ENCODE measurements at regions not wholly inside any gene's neighbourhood (a gene's known extent, or its start where the extent isn't known, plus 50 kb on each side); places are given as distances from the start of the nearest gene placed in this dataset.

DNA sequence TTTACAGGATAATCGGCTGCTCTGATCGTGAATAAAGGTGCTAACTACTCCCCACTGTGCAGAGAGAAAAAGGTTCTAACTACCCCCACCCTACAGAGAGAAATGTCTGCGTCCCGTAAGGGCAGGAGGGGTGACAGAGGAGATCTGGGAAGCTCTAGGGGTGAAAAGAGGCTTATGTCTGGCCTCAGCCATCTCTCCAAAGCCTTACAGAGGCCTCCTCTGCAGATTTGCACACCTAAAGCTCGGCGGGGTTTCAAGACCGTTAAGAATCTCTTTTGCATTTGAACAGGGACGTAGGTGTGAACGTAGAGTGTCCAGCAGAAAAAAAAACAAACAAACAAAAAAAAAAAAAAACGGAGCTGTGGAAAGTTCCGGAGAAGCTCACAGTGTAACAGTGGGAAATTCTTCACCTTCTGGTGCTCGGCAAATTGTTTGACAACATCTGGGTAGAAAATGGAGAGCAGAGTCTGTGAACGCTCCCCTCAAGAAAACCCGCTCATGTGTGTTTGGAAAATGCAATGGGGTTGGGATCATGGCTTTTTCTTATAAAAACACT, 161.0 kb downstream of the SHOX start:
- no peak for TF ChIP-seq EZH2phosphoT487 (IDR thresholded peaks at IDR 0.05; ENCODE audit: borderline replicate concordance)
- TF ChIP-seq, protein P1, sequence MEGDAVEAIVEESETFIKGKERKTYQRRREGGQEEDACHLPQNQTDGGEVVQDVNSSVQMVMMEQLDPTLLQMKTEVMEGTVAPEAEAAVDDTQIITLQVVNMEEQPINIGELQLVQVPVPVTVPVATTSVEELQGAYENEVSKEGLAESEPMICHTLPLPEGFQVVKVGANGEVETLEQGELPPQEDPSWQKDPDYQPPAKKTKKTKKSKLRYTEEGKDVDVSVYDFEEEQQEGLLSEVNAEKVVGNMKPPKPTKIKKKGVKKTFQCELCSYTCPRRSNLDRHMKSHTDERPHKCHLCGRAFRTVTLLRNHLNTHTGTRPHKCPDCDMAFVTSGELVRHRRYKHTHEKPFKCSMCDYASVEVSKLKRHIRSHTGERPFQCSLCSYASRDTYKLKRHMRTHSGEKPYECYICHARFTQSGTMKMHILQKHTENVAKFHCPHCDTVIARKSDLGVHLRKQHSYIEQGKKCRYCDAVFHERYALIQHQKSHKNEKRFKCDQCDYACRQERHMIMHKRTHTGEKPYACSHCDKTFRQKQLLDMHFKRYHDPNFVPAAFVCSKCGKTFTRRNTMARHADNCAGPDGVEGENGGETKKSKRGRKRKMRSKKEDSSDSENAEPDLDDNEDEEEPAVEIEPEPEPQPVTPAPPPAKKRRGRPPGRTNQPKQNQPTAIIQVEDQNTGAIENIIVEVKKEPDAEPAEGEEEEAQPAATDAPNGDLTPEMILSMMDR (conservative IDR thresholded peaks at IDR 0.05; ENCODE audit: low read length) = no peak
- no peaks in the 10 kb centered on the region for H3K36me3 ChIP-seq (ENCODE audit: insufficient read depth, low read length)
- H3K27me3 ChIP-seq (ENCODE audit: insufficient read depth, low read length, poor library complexity, severe bottlenecking) = no peaks in the 10 kb centered on the region
- no peaks in the 10 kb centered on the region for H4K20me1 ChIP-seq (ENCODE audit: insufficient read depth, low read length, poor library complexity, severe bottlenecking)
- H2AFZ ChIP-seq (ENCODE audit: low read length) = no peak overlapping the region
- H3K9ac ChIP-seq (ENCODE audit: low read depth, low read length, poor library complexity, severe bottlenecking) = no peak overlapping the region
- H3K4me3 ChIP-seq (ENCODE audit: low read length, poor library complexity, severe bottlenecking) = no peak overlapping the region
- H3K9me3 ChIP-seq (ENCODE audit: insufficient read depth, low read depth, low read length) = no peaks in the 10 kb centered on the region
- no peaks in the 10 kb centered on the region for H3K9me2 ChIP-seq (replicated peaks; ENCODE audit: low read depth, low read length)
- H3F3A ChIP-seq (ENCODE audit: low read depth) = no peaks in the 10 kb centered on the region
- no peaks in the 10 kb centered on the region for H3K79me2 ChIP-seq (ENCODE audit: insufficient read depth, low read length)
- no peak overlapping the region for H3K4me2 ChIP-seq (ENCODE audit: low read depth, low read length, poor library complexity, severe bottlenecking)
- H3K4me1 ChIP-seq (ENCODE audit: insufficient read depth, low read length, poor library complexity, severe bottlenecking) = no peaks in the 10 kb centered on the region

DNA sequence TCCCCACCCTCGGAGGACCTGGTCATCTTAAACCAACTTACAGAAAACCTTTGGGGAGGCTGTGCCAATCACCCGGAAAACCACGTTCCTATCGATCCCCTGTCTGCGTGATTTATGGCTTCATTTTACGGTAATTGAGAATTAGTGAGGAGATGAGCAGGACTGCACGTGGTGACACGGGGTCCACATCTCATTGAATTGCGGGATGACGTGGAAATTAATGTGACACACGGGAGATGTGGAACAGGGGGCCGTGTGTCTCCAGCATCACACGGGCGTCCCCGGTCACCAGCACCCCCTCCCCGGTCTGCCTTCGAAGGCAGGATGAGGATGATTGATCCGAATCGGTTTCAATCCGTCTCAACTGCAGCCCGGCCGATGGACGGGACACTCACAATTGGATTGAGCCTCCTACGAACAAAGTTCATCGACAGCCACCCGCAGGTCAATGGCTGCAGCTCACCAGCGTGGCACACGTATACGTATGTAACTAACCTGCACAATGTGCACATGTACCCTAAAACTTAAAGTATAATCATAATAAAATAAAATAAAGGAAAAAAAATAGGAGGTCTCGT, 160.3 kb downstream of the SHOX start:
- H3K27me3 ChIP-seq (ENCODE audit: insufficient read depth, low read length, poor library complexity, severe bottlenecking) = no peaks in the 10 kb centered on the region
- no peaks in the 10 kb centered on the region for H3K79me2 ChIP-seq (ENCODE audit: insufficient read depth, low read length)
- H2AFZ ChIP-seq (ENCODE audit: low read length) = no peak overlapping the region
- no peaks in the 10 kb centered on the region for H3K9me2 ChIP-seq (replicated peaks; ENCODE audit: low read depth, low read length)
- no peak overlapping the region for H3K4me3 ChIP-seq (ENCODE audit: low read length, poor library complexity, severe bottlenecking)
- no peaks in the 10 kb centered on the region for H3K36me3 ChIP-seq (ENCODE audit: insufficient read depth, low read length)
- H3K4me2 ChIP-seq (ENCODE audit: low read depth, low read length, poor library complexity, severe bottlenecking) = no peak overlapping the region
- H3K9me3 ChIP-seq (ENCODE audit: insufficient read depth, low read depth, low read length) = no peaks in the 10 kb centered on the region
- TF ChIP-seq, protein P1 (conservative IDR thresholded peaks at IDR 0.05; ENCODE audit: low read length) = no peak
- TF ChIP-seq EZH2phosphoT487 (IDR thresholded peaks at IDR 0.05; ENCODE audit: borderline replicate concordance) = no peak
- H3K9ac ChIP-seq (ENCODE audit: low read depth, low read length, poor library complexity, severe bottlenecking) = no peak overlapping the region
- H4K20me1 ChIP-seq (ENCODE audit: insufficient read depth, low read length, poor library complexity, severe bottlenecking) = no peaks in the 10 kb centered on the region
- no peaks in the 10 kb centered on the region for H3F3A ChIP-seq (ENCODE audit: low read depth)
- no peaks in the 10 kb centered on the region for H3K4me1 ChIP-seq (ENCODE audit: insufficient read depth, low read length, poor library complexity, severe bottlenecking)

DNA sequence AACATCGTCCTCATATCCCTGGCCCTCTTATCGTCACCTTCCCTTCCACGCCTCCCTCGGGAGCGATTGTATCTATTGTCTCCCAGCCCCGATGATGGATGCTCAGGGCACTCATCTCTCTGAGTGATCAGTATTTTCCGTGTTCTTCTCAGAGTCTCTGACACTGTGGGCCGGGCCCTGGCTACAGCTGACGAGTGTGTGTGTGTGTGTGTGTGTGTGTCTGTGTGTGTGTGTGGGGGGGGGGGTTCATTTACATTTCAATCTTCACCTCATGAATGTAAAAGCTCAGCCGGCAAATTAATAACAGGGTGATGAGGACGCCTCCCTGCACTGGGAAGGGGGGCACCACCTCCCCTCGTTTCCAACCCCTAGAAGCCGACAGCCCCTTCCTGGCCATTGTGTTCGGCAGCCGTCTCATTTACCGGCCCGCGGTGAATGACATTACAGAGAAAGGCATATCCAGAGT, 159.5 kb downstream of the SHOX start:
- no peak overlapping the region for H3K9ac ChIP-seq (ENCODE audit: low read depth, low read length, poor library complexity, severe bottlenecking)
- H3K79me2 ChIP-seq (ENCODE audit: insufficient read depth, low read length) = no peaks in the 10 kb centered on the region
- no peak overlapping the region for H3K4me3 ChIP-seq (ENCODE audit: low read length, poor library complexity, severe bottlenecking)
- H3K9me2 ChIP-seq (replicated peaks; ENCODE audit: low read depth, low read length) = no peaks in the 10 kb centered on the region
- H3K9me3 ChIP-seq (ENCODE audit: insufficient read depth, low read depth, low read length) = no peaks in the 10 kb centered on the region
- H3K27me3 ChIP-seq (ENCODE audit: insufficient read depth, low read length, poor library complexity, severe bottlenecking) = no peaks in the 10 kb centered on the region
- no peaks in the 10 kb centered on the region for H3K36me3 ChIP-seq (ENCODE audit: insufficient read depth, low read length)
- H3K4me2 ChIP-seq (ENCODE audit: low read depth, low read length, poor library complexity, severe bottlenecking) = no peak overlapping the region
- H2AFZ ChIP-seq (ENCODE audit: low read length) = no peak overlapping the region
- H4K20me1 ChIP-seq (ENCODE audit: insufficient read depth, low read length, poor library complexity, severe bottlenecking) = no peaks in the 10 kb centered on the region
- H3K4me1 ChIP-seq (ENCODE audit: insufficient read depth, low read length, poor library complexity, severe bottlenecking) = no peaks in the 10 kb centered on the region
- no peaks in the 10 kb centered on the region for H3F3A ChIP-seq (ENCODE audit: low read depth)
- no peak for TF ChIP-seq EZH2phosphoT487 (IDR thresholded peaks at IDR 0.05; ENCODE audit: borderline replicate concordance)

DNA sequence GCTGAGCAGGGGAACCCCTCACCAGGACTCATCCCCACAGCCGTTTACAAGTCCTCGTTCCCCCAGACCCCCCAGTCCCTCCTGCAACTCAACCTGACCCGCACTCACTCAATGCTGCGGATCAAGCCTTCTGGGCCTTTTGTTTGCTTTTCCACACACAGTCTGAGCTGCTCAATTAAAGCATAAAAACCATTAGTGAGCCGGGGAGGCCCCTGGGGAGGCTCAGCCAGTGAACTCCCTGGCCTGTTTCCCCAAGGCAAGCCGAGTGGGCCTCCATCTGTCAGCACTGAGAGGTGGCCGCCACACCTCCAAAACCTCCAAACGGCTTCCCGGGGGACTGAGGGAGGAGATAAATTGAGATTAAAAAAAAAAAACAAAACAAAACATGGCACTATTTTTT, 158.5 kb downstream of the SHOX start:
- Histone ChIP-seq H3K4me2 (ENCODE audit: low read depth, low read length, poor library complexity, severe bottlenecking) (no peak overlapping the region), H2AFZ (ENCODE audit: low read length) (no peak overlapping the region), H3K4me3 (ENCODE audit: low read length, poor library complexity, severe bottlenecking) (no peak overlapping the region), H3K79me2 (ENCODE audit: insufficient read depth, low read length) (no peaks in the 10 kb centered on the region), H3K27me3 (ENCODE audit: insufficient read depth, low read length, poor library complexity, severe bottlenecking) (no peaks in the 10 kb centered on the region), H3K4me1 (ENCODE audit: insufficient read depth, low read length, poor library complexity, severe bottlenecking) (no peaks in the 10 kb centered on the region), H3K9me2 (replicated peaks; ENCODE audit: low read depth, low read length) (no peaks in the 10 kb centered on the region), H3K9ac (ENCODE audit: low read depth, low read length, poor library complexity, severe bottlenecking) (no peak overlapping the region), H3K9me3 (ENCODE audit: insufficient read depth, low read depth, low read length) (no peaks in the 10 kb centered on the region), H3K36me3 (ENCODE audit: insufficient read depth, low read length) (no peaks in the 10 kb centered on the region), H4K20me1 (ENCODE audit: insufficient read depth, low read length, poor library complexity, severe bottlenecking) (no peaks in the 10 kb centered on the region), H3F3A (ENCODE audit: low read depth) (no peaks in the 10 kb centered on the region)
- TF ChIP-seq EZH2phosphoT487 (IDR thresholded peaks at IDR 0.05; ENCODE audit: borderline replicate concordance) = no peak
- TF ChIP-seq, protein P1 (conservative IDR thresholded peaks at IDR 0.05; ENCODE audit: low read length) = no peak

All from Loucy (cell line).